ENCODE measurements at regions not wholly inside any gene's neighbourhood (a gene's known extent, or its start where the extent isn't known, plus 50 kb on each side); places are given as distances from the start of the nearest gene placed in this dataset.

- DNase-seq, result no peak
Observed at GRCh38 chr19:29432677-29433076, 93.1 kb upstream of the VSTM2B start.

- no peak for DNase-seq
Observed at GRCh38 chr19:29436591-29437103, 89.1 kb upstream of the VSTM2B start.

- DNase-seq, result no peak
Observed at GRCh38 chr19:29439021-29439420, 86.8 kb upstream of the VSTM2B start.

- no peak for DNase-seq
Observed at GRCh38 chr19:29439688-29440550, 85.9 kb upstream of the VSTM2B start.

- no peak for DNase-seq
Observed at GRCh38 chr19:29442094-29442493, 83.7 kb upstream of the VSTM2B start.

- DNase-seq, result no peak
Observed at GRCh38 chr19:29442910-29443309, 82.9 kb upstream of the VSTM2B start.

- no peak for DNase-seq
Observed at GRCh38 chr19:29445246-29445645, 80.5 kb upstream of the VSTM2B start.

GRCh38 chr19:29446361-29446760 is 79.4 kb upstream of the VSTM2B start:
- DNase-seq, result no peak

GRCh38 chr19:29448046-29448445 is 77.7 kb upstream of the VSTM2B start:
- DNase-seq, result no peak

GRCh38 chr19:29449371-29449770 is 76.4 kb upstream of the VSTM2B start:
- DNase-seq, result no peak

- no peak for DNase-seq
Observed at GRCh38 chr19:29450306-29450705, 75.5 kb upstream of the VSTM2B start.

- no peak for DNase-seq
Observed at GRCh38 chr19:29450812-29451211, 75.0 kb upstream of the VSTM2B start.

GRCh38 chr19:29454109-29454508 is 71.7 kb upstream of the VSTM2B start:
- no peak for DNase-seq

- DNase-seq, result no peak
Observed at GRCh38 chr19:29457413-29457812, 68.4 kb upstream of the VSTM2B start.

GRCh38 chr19:29467824-29468401 is 57.9 kb upstream of the VSTM2B start:
- no peak for DNase-seq

- no peak for DNase-seq
Observed at GRCh38 chr19:29475469-29475868, 50.3 kb upstream of the VSTM2B start.

Data from activated CD8-positive, alpha-beta memory T cell treated with anti-CD3 and anti-CD28 coated beads, Interleukin-2, amount 50 U/mL, for 48 hours (primary cell).